GM12878 (cell line): ENCODE measurements at regions not wholly inside any gene's neighbourhood (a gene's known extent, or its start where the extent isn't known, plus 50 kb on each side); places are given as distances from the start of the nearest gene placed in this dataset.
A peak's percentile ranks its signal among the peaks of the same experiment; 100 is the strongest.

ENCODE experiments used
- ATAC-seq: fragments of 200-7000 bp; cut with Tn5 transposase; 3 replicates; pipeline ENCODE4 v1.9.1; 2020; ENCODE audit warnings: mild to moderate bottlenecking, moderate library complexity
- BruUV-seq: library from RNA; stranded (reverse); fragments of 400-500 nt; replicated peaks from 2 replicates; lab custom pipeline; 2021; lab: Mats Ljungman, UMichigan
- CTCF ChIA-PET: fragments of 300-600 bp; sonication (Branson Sonifier 250); formaldehyde crosslinking; extraction: SDS; loops from one replicate; lab custom pipeline; 2021; ENCODE audit warnings: inconsistent platforms; lab: Yijun Ruan, JAX
- POLR2A ChIA-PET: fragments of 350-600 bp; formaldehyde crosslinking; extraction: SDS; loops from one replicate; lab custom pipeline; 2021; ENCODE audit warnings: inconsistent platforms; lab: Charles Lee
- RAD21 ChIA-PET: fragments of 300-600 bp; sonication (Branson Sonifier 250); formaldehyde crosslinking; loops from one replicate; lab custom pipeline; 2023; ENCODE audit warnings: antibody characterized with exemption; ENCODE audit not compliant: unreplicated experiment; lab: Charles Lee
- SMC1A ChIA-PET: fragments of 300-600 bp; sonication (Branson Sonifier 250); formaldehyde crosslinking; loops from one replicate; lab custom pipeline; 2023; ENCODE audit not compliant: unreplicated experiment, uncharacterized antibody; lab: Charles Lee
- DNase-seq: peaks from one replicate; pipeline ENCODE4 v3.0.0-alpha.2; 2011; ENCODE audit warnings: low read depth, low spot score
- FAIRE-seq: peaks from 3 replicates; lab custom pipeline; 2011; peaks lifted over from hg19 to GRCh38; lab: Jason Lieb, UNC
- H2AFZ ChIP-seq: 2 replicates; pipeline ENCODE4 v1.6.0; 2011; ENCODE audit warnings: low read depth, low read length, control low read depth; ENCODE audit not compliant: control insufficient read depth
- H3K27ac ChIP-seq: 2 replicates; pipeline ENCODE4 v1.5.1; 2011; ENCODE audit warnings: control low read depth; ENCODE audit not compliant: control insufficient read depth, insufficient read depth
- H3K27me3 ChIP-seq, 2 experiments: replicated peaks in 1 of 2; 2 replicates each; pipeline versions ENCODE4 v1.6.0 to v1.6.1; 2011; ENCODE audit warnings: low read length in 1 of 2; ENCODE audit not compliant: control insufficient read depth in 2 of 2, insufficient read depth in 2 of 2
- H3K36me3 ChIP-seq, 2 experiments: 2 replicates each; pipeline ENCODE4 v1.5.1; 2011; ENCODE audit warnings: low read length in 1 of 2; ENCODE audit not compliant: control insufficient read depth in 2 of 2, insufficient read depth in 2 of 2
- H3K4me1 ChIP-seq: 2 replicates; pipeline ENCODE4 v1.6.1; 2011; ENCODE audit warnings: mild to moderate bottlenecking, low read length, moderate library complexity, mixed read lengths; ENCODE audit not compliant: control insufficient read depth, insufficient read depth
- H3K4me2 ChIP-seq: 2 replicates; pipeline ENCODE4 v1.6.0; 2011; ENCODE audit warnings: control low read depth; ENCODE audit not compliant: control insufficient read depth, insufficient read depth
- H3K4me3 ChIP-seq: fragments of 200-600 bp; sonication (generic); 2 replicates; pipeline ENCODE4 v1.5.1; 2016
- H3K79me2 ChIP-seq: 2 replicates; pipeline ENCODE4 v1.6.0; 2011; ENCODE audit warnings: low read length; ENCODE audit not compliant: control insufficient read depth, insufficient read depth
- H3K9ac ChIP-seq: 2 replicates; pipeline ENCODE4 v1.8.0; 2011; ENCODE audit warnings: low read length, control low read depth, mixed read lengths; ENCODE audit not compliant: control insufficient read depth, insufficient read depth
- H3K9me3 ChIP-seq: replicated peaks from 3 replicates; pipeline ENCODE4 v1.5.1; 2011; ENCODE audit warnings: mild to moderate bottlenecking, low read length; ENCODE audit not compliant: control insufficient read depth, insufficient read depth
- H4K20me1 ChIP-seq: 2 replicates; pipeline ENCODE4 v1.6.0; 2011; ENCODE audit not compliant: control insufficient read depth, insufficient read depth
- BCL11A ChIP-seq: IDR thresholded peaks from 2 replicates; pipeline ENCODE4 v1.6.1; 2011; ENCODE audit warnings: low read depth, low read length
- CREB1 ChIP-seq: IDR thresholded peaks from 2 replicates; pipeline ENCODE4 v1.6.1; 2012; ENCODE audit warnings: low read depth, mild to moderate bottlenecking, inconsistent platforms
- GABPA ChIP-seq: IDR thresholded peaks from 2 replicates; pipeline ENCODE4 v1.6.1; 2014; ENCODE audit warnings: antibody characterized with exemption, low read depth, mild to moderate bottlenecking, inconsistent platforms
- HCFC1 ChIP-seq: fragments of 150-350 bp; IDR thresholded peaks from 2 replicates; pipeline ENCODE4 v1.6.1; 2014; ENCODE audit warnings: low read length
- IRF4 ChIP-seq: IDR thresholded peaks from 2 replicates; pipeline ENCODE4 v1.6.1; 2011; ENCODE audit warnings: low read depth, low read length
- NFYB ChIP-seq: IDR thresholded peaks from 2 replicates; pipeline ENCODE4 v1.6.1; 2011; ENCODE audit warnings: low read depth, mild to moderate bottlenecking, low read length, improper control_type of control experiment, moderate library complexity; ENCODE audit not compliant: insufficient read depth
- SIX5 ChIP-seq: IDR thresholded peaks from 2 replicates; pipeline ENCODE4 v1.6.1; 2011; ENCODE audit warnings: mild to moderate bottlenecking, low read depth, low read length, moderate library complexity; ENCODE audit not compliant: severe bottlenecking
- WRNIP1 ChIP-seq: IDR thresholded peaks from 2 replicates; pipeline ENCODE4 v1.6.1; 2011; ENCODE audit warnings: low read depth, low read length, improper control_type of control experiment, borderline replicate concordance
- YY1 ChIP-seq: IDR thresholded peaks from 2 replicates; pipeline ENCODE4 v1.6.1; 2011; ENCODE audit warnings: low read depth, mild to moderate bottlenecking, low read length
- ZNF24 ChIP-seq: fragments of 450-650 bp; IDR thresholded peaks from 2 replicates; pipeline ENCODE4 v1.6.1; 2017; ENCODE audit warnings: antibody characterized with exemption, mild to moderate bottlenecking
- ZNF622 ChIP-seq: fragments of 450-650 bp; IDR thresholded peaks from 2 replicates; pipeline ENCODE4 v1.6.1; 2017; ENCODE audit warnings: mild to moderate bottlenecking, inconsistent platforms
- ZSCAN29 ChIP-seq: fragments of 450-650 bp; IDR thresholded peaks from 2 replicates; pipeline ENCODE4 v1.6.1; 2017; ENCODE audit warnings: mild to moderate bottlenecking, moderate library complexity
- WGBS: methylation state at CpG from one replicate; pipeline ENCODE4 v1.1.6; 2016; ENCODE audit warnings: low lambda C conversion rate; ENCODE audit not compliant: insufficient replicate concordance, insufficient coverage; ENCODE audit errors: missing lambda C conversion rate; 5-methylcytosine and 5-hydroxymethylcytosine counted together
- in situ Hi-C: fragments of 300-500 bp; cut with MboI; formaldehyde crosslinking; loops from 9 replicates; pipeline ENCODE4 v1.14.3; 2018; ENCODE audit warnings: mixed read lengths
- intact Hi-C: fragments of 100-400 bp; cut with micrococcal nuclease; formaldehyde crosslinking; loops from one replicate; pipeline ENCODE4 v1.14.2; 2022; ENCODE audit not compliant: unreplicated experiment
- TF ChIP-seq, protein P1 (sequence below): IDR thresholded peaks from 2 replicates; pipeline ENCODE4 v1.6.1; 2011; ENCODE audit warnings: mild to moderate bottlenecking, low read depth, low read length, moderate library complexity; ENCODE audit not compliant: insufficient replicate concordance
- TF ChIP-seq, protein P2 (sequence below): fragments of 450-650 bp; IDR thresholded peaks from 2 replicates; pipeline ENCODE4 v1.6.1; 2017; ENCODE audit warnings: low read depth, mild to moderate bottlenecking, moderate library complexity
- TF ChIP-seq, protein P3 (sequence below): fragments of 450-650 bp; IDR thresholded peaks from 2 replicates; pipeline ENCODE4 v1.6.1; 2014; ENCODE audit warnings: mild to moderate bottlenecking

DNA sequence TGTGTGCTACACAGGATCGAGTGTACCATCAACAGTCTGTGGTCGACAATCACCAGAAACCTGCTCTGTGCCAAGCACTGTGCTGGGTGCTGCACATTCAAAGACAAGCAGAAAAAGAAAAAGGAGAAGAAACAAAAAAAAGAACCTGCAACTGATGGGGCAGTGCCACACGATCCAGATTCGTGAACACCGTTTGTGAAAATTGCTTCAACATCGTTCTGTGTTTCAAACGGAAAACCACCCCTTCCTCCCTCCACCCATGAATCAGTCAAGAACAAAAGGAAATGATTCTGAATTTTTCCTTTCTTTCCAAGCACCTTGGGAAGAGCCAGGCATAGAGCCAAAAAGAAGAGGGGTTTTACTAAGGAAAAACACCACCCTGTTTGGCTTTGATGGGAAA, 129.2 kb upstream of the ARID1B start:
- in situ Hi-C loops: no loop called here
- no peak overlapping the region for H3K9ac ChIP-seq
- H3K27me3 ChIP-seq: no peaks in the 10 kb centered on the region
- H3K36me3 ChIP-seq: no peaks in the 10 kb centered on the region
- WGBS: 27% methylated on average over 7 of the region's 7 CpGs
- no peaks in the 10 kb centered on the region for H4K20me1 ChIP-seq
- ChIA-PET CTCF (no interaction called here), SMC1A (no interaction called here), RAD21 (no interaction called here), POLR2A (no interaction called here)
- H3K4me2 ChIP-seq: no peak overlapping the region
- peaks cover 6% of the 10 kb centered on the region; the same call in 1 of the 2 replicates for H3K4me1 ChIP-seq
- intact Hi-C loops: no loop called here
- H3K27ac ChIP-seq: no peak overlapping the region
- peak overlapping the region; percentile 42; the same call in 1 of the 2 replicates for H2AFZ ChIP-seq
- no peaks in the 10 kb centered on the region for H3K79me2 ChIP-seq
- H3K9me3 ChIP-seq: no peaks in the 10 kb centered on the region
- BruUV-seq: no TSS peak
- FAIRE-seq (no peak), DNase-seq (no peak), ATAC-seq (no peak)
- TF ChIP-seq, protein P1, sequence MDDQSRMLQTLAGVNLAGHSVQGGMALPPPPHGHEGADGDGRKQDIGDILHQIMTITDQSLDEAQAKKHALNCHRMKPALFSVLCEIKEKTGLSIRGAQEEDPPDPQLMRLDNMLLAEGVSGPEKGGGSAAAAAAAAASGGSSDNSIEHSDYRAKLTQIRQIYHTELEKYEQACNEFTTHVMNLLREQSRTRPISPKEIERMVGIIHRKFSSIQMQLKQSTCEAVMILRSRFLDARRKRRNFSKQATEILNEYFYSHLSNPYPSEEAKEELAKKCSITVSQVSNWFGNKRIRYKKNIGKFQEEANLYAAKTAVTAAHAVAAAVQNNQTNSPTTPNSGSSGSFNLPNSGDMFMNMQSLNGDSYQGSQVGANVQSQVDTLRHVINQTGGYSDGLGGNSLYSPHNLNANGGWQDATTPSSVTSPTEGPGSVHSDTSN: no peak
- no peak for TF ChIP-seq SIX5
- TF ChIP-seq NFYB: no peak
- TF ChIP-seq IRF4: no peak
- no peak for TF ChIP-seq YY1
- no peak for TF ChIP-seq GABPA
- TF ChIP-seq ZSCAN29: no peak
- TF ChIP-seq WRNIP1: no peak
- no peak for TF ChIP-seq CREB1
- TF ChIP-seq ZNF622: no peak
- TF ChIP-seq BCL11A: no peak
- TF ChIP-seq, protein P2, sequence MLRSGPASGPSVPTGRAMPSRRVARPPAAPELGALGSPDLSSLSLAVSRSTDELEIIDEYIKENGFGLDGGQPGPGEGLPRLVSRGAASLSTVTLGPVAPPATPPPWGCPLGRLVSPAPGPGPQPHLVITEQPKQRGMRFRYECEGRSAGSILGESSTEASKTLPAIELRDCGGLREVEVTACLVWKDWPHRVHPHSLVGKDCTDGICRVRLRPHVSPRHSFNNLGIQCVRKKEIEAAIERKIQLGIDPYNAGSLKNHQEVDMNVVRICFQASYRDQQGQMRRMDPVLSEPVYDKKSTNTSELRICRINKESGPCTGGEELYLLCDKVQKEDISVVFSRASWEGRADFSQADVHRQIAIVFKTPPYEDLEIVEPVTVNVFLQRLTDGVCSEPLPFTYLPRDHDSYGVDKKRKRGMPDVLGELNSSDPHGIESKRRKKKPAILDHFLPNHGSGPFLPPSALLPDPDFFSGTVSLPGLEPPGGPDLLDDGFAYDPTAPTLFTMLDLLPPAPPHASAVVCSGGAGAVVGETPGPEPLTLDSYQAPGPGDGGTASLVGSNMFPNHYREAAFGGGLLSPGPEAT: no peak
- TF ChIP-seq, protein P3, sequence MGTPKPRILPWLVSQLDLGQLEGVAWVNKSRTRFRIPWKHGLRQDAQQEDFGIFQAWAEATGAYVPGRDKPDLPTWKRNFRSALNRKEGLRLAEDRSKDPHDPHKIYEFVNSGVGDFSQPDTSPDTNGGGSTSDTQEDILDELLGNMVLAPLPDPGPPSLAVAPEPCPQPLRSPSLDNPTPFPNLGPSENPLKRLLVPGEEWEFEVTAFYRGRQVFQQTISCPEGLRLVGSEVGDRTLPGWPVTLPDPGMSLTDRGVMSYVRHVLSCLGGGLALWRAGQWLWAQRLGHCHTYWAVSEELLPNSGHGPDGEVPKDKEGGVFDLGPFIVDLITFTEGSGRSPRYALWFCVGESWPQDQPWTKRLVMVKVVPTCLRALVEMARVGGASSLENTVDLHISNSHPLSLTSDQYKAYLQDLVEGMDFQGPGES: no peak
- no peak for TF ChIP-seq ZNF24
- no peak for TF ChIP-seq HCFC1
- H3K4me3 ChIP-seq: no peak overlapping the region
